ENCODE measurements at regions not wholly inside any gene's neighbourhood (a gene's known extent, or its start where the extent isn't known, plus 50 kb on each side); places are given as distances from the start of the nearest gene placed in this dataset.

GRCh38 chr10:28785018-28785417, 107.7 kb downstream of the BAMBI start:
- H3K27me3 ChIP-seq (ENCODE audit: insufficient read depth, insufficient read length): no peaks in the 10 kb centered on the region
- no peak overlapping the region for H3K9ac ChIP-seq (ENCODE audit: insufficient read length, low read depth)
- no peak overlapping the region for H3K4me3 ChIP-seq (ENCODE audit: insufficient read length, low read depth)
- TF ChIP-seq SUZ12 (IDR thresholded peaks at IDR 0.05; ENCODE audit: extremely low read depth, insufficient read depth, insufficient read length): no peak
- no peak for TF ChIP-seq YY1 (IDR thresholded peaks at IDR 0.05; ENCODE audit: insufficient read depth, insufficient read length)
- TF ChIP-seq ZNF274 (IDR thresholded peaks at IDR 0.05; ENCODE audit: low read depth, low read length): no peak
- no peaks in the 10 kb centered on the region for H3K9me3 ChIP-seq (ENCODE audit: insufficient read depth, low read length)
- H3K36me3 ChIP-seq (ENCODE audit: insufficient read depth, insufficient read length, low read length): no peaks in the 10 kb centered on the region
- no peak for DNase-seq (ENCODE audit: low read depth, low spot score)
- H3K4me1 ChIP-seq (ENCODE audit: insufficient read depth, insufficient read length): peaks cover 2% of the 10 kb centered on the region

GRCh38 chr10:28788252-28788651, 110.9 kb downstream of the BAMBI start:
- TF ChIP-seq ZNF274 (IDR thresholded peaks at IDR 0.05; ENCODE audit: low read depth, low read length) (no peak), YY1 (IDR thresholded peaks at IDR 0.05; ENCODE audit: insufficient read depth, insufficient read length) (no peak)
- no peak overlapping the region for H3K9ac ChIP-seq (ENCODE audit: insufficient read length, low read depth)
- H3K4me3 ChIP-seq (ENCODE audit: insufficient read length, low read depth): no peak overlapping the region
- DNase-seq (ENCODE audit: low read depth, low spot score): no peak
- no peaks in the 10 kb centered on the region for H3K27me3 ChIP-seq (ENCODE audit: insufficient read depth, insufficient read length)
- no peaks in the 10 kb centered on the region for H3K4me1 ChIP-seq (ENCODE audit: insufficient read depth, insufficient read length)
- no peaks in the 10 kb centered on the region for H3K36me3 ChIP-seq (ENCODE audit: insufficient read depth, insufficient read length, low read length)
- no peaks in the 10 kb centered on the region for H3K9me3 ChIP-seq (ENCODE audit: insufficient read depth, low read length)

- no peaks in the 10 kb centered on the region for H3K27me3 ChIP-seq (ENCODE audit: insufficient read depth, insufficient read length)
- no peaks in the 10 kb centered on the region for H3K36me3 ChIP-seq (ENCODE audit: insufficient read depth, insufficient read length, low read length)
- no peaks in the 10 kb centered on the region for H3K4me1 ChIP-seq (ENCODE audit: insufficient read depth, insufficient read length)
- no peak overlapping the region for H3K9ac ChIP-seq (ENCODE audit: insufficient read length, low read depth)
- no peak overlapping the region for H3K4me3 ChIP-seq (ENCODE audit: insufficient read length, low read depth)
- no peak for DNase-seq (ENCODE audit: low read depth, low spot score)
- H3K9me3 ChIP-seq (ENCODE audit: insufficient read depth, low read length): no peaks in the 10 kb centered on the region
- TF ChIP-seq YY1 (IDR thresholded peaks at IDR 0.05; ENCODE audit: insufficient read depth, insufficient read length): no peak
- TF ChIP-seq SUZ12 (IDR thresholded peaks at IDR 0.05; ENCODE audit: extremely low read depth, insufficient read depth, insufficient read length): no peak
- no peak for TF ChIP-seq ZNF274 (IDR thresholded peaks at IDR 0.05; ENCODE audit: low read depth, low read length)
These were observed 111.4 kb downstream of the BAMBI start for GRCh38 chr10:28788762-28789161.

DNA sequence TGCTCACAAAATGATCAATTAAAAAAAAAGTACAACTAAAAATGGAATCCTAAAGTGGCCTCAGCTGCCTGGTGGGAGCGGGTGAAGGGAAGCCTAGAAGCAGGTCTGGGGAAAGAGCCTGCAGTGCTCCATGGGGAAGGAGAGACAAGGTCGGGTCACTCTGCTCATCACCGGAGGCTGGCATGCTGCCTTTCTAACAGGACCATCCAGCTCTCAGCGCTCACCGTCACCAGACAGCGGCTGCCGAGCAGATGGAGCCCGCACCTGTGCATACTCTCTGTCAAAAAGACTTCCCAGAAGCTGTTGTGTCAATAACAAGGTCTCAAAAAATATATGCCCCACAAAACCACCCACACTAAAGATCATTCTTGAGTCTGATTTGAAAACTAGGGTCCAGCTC, 112.8 kb downstream of the BAMBI start:
- no peak overlapping the region for H3K4me3 ChIP-seq (ENCODE audit: insufficient read length, low read depth)
- no peak for DNase-seq (ENCODE audit: low read depth, low spot score)
- H3K27me3 ChIP-seq (ENCODE audit: insufficient read depth, insufficient read length): no peaks in the 10 kb centered on the region
- no peak overlapping the region for H3K9ac ChIP-seq (ENCODE audit: insufficient read length, low read depth)
- no peaks in the 10 kb centered on the region for H3K9me3 ChIP-seq (ENCODE audit: insufficient read depth, low read length)
- no peaks in the 10 kb centered on the region for H3K4me1 ChIP-seq (ENCODE audit: insufficient read depth, insufficient read length)
- TF ChIP-seq ZNF274 (IDR thresholded peaks at IDR 0.05; ENCODE audit: low read depth, low read length): no peak
- TF ChIP-seq SUZ12 (IDR thresholded peaks at IDR 0.05; ENCODE audit: extremely low read depth, insufficient read depth, insufficient read length): no peak
- no peak for TF ChIP-seq YY1 (IDR thresholded peaks at IDR 0.05; ENCODE audit: insufficient read depth, insufficient read length)
- H3K36me3 ChIP-seq (ENCODE audit: insufficient read depth, insufficient read length, low read length): no peaks in the 10 kb centered on the region

- peaks cover under 1% of the 10 kb centered on the region for H3K4me1 ChIP-seq (ENCODE audit: insufficient read depth, insufficient read length)
- no peak overlapping the region for H3K4me3 ChIP-seq (ENCODE audit: insufficient read length, low read depth)
- no peaks in the 10 kb centered on the region for H3K36me3 ChIP-seq (ENCODE audit: insufficient read depth, insufficient read length, low read length)
- H3K27me3 ChIP-seq (ENCODE audit: insufficient read depth, insufficient read length): no peaks in the 10 kb centered on the region
- DNase-seq (ENCODE audit: low read depth, low spot score): no peak
- H3K9me3 ChIP-seq (ENCODE audit: insufficient read depth, low read length): no peaks in the 10 kb centered on the region
- TF ChIP-seq ZNF274 (IDR thresholded peaks at IDR 0.05; ENCODE audit: low read depth, low read length): no peak
- no peak for TF ChIP-seq SUZ12 (IDR thresholded peaks at IDR 0.05; ENCODE audit: extremely low read depth, insufficient read depth, insufficient read length)
- TF ChIP-seq YY1 (IDR thresholded peaks at IDR 0.05; ENCODE audit: insufficient read depth, insufficient read length): no peak
- no peak overlapping the region for H3K9ac ChIP-seq (ENCODE audit: insufficient read length, low read depth)
These were observed 116.2 kb downstream of the BAMBI start for GRCh38 chr10:28793482-28793881.

- H3K9me3 ChIP-seq (ENCODE audit: insufficient read depth, low read length): no peaks in the 10 kb centered on the region
- TF ChIP-seq YY1 (IDR thresholded peaks at IDR 0.05; ENCODE audit: insufficient read depth, insufficient read length) (no peak), SUZ12 (IDR thresholded peaks at IDR 0.05; ENCODE audit: extremely low read depth, insufficient read depth, insufficient read length) (no peak), ZNF274 (IDR thresholded peaks at IDR 0.05; ENCODE audit: low read depth, low read length) (no peak)
- H3K4me1 ChIP-seq (ENCODE audit: insufficient read depth, insufficient read length): peaks cover 3% of the 10 kb centered on the region
- no peak overlapping the region for H3K9ac ChIP-seq (ENCODE audit: insufficient read length, low read depth)
- no peak overlapping the region for H3K4me3 ChIP-seq (ENCODE audit: insufficient read length, low read depth)
- no peaks in the 10 kb centered on the region for H3K27me3 ChIP-seq (ENCODE audit: insufficient read depth, insufficient read length)
- no peaks in the 10 kb centered on the region for H3K36me3 ChIP-seq (ENCODE audit: insufficient read depth, insufficient read length, low read length)
- DNase-seq (ENCODE audit: low read depth, low spot score): no peak
These were observed 117.7 kb downstream of the BAMBI start for GRCh38 chr10:28794986-28795385.

GRCh38 chr10:28796606-28797512, 119.5 kb downstream of the BAMBI start:
- DNase-seq (ENCODE audit: low read depth, low spot score): no peak
- Histone ChIP-seq H3K4me3 (ENCODE audit: insufficient read length, low read depth) (no peak overlapping the region), H3K4me1 (ENCODE audit: insufficient read depth, insufficient read length) (peaks cover 3% of the 10 kb centered on the region), H3K9ac (ENCODE audit: insufficient read length, low read depth) (no peak overlapping the region), H3K27me3 (ENCODE audit: insufficient read depth, insufficient read length) (no peaks in the 10 kb centered on the region), H3K9me3 (ENCODE audit: insufficient read depth, low read length) (no peaks in the 10 kb centered on the region), H3K36me3 (ENCODE audit: insufficient read depth, insufficient read length, low read length) (no peaks in the 10 kb centered on the region)
- no peak for TF ChIP-seq YY1 (IDR thresholded peaks at IDR 0.05; ENCODE audit: insufficient read depth, insufficient read length)
- no peak for TF ChIP-seq SUZ12 (IDR thresholded peaks at IDR 0.05; ENCODE audit: extremely low read depth, insufficient read depth, insufficient read length)
- TF ChIP-seq ZNF274 (IDR thresholded peaks at IDR 0.05; ENCODE audit: low read depth, low read length): no peak
